K562 (cell line): ENCODE measurements at regions not wholly inside any gene's neighbourhood (a gene's known extent, or its start where the extent isn't known, plus 50 kb on each side); places are given as distances from the start of the nearest gene placed in this dataset.

Experiments
- BCOR ChIP-seq: fragments of 450-650 bp; IDR thresholded peaks from 2 replicates; pipeline ENCODE4 v1.6.1; 2016
- NCOR1 ChIP-seq: fragments of 450-650 bp; IDR thresholded peaks from 2 replicates; pipeline ENCODE4 v1.6.1; 2016; ENCODE audit warnings: mild to moderate bottlenecking, moderate library complexity
- NFE2L1 ChIP-seq: fragments of 450-650 bp; IDR thresholded peaks from 2 replicates; pipeline ENCODE4 v1.6.1; 2016; ENCODE audit warnings: missing genetic modification characterization, low read depth, mild to moderate bottlenecking, missing compliant biosample characterization, moderate library complexity, borderline replicate concordance
- NFYB ChIP-seq: IDR thresholded peaks from 2 replicates; pipeline ENCODE4 v1.6.1; 2011; ENCODE audit warnings: mild to moderate bottlenecking, moderate library complexity; ENCODE audit not compliant: insufficient read length; ENCODE audit errors: extremely low read depth
- PBX2 ChIP-seq, 2 experiments: IDR thresholded peaks in 1 of 2; conservative IDR thresholded peaks in 1 of 2; 2 replicates each; pipeline ENCODE4 v1.6.1; 2016; ENCODE audit warnings: low read depth in 2 of 2, mild to moderate bottlenecking in 1 of 2, missing compliant biosample characterization in 1 of 2, missing genetic modification characterization in 1 of 2, moderate library complexity in 1 of 2
- SAFB ChIP-seq: fragments of 200-400 bp; formaldehyde crosslinking; IDR thresholded peaks from 2 replicates; pipeline ENCODE4 v1.6.1; 2017; ENCODE audit warnings: low read depth, low read length, borderline replicate concordance
- ZNF311 ChIP-seq: fragments of 250-450 bp; sonication (Bioruptor Pico); IDR thresholded peaks from 2 replicates; pipeline ENCODE4 v1.4.0; 2020; ENCODE audit warnings: mild to moderate bottlenecking, moderate library complexity
- ZNF696 ChIP-seq: fragments of 250-450 bp; sonication (Bioruptor Pico); conservative IDR thresholded peaks from 2 replicates; pipeline ENCODE4 v1.4.0; 2020; ENCODE audit warnings: mild to moderate bottlenecking, moderate library complexity
- TF ChIP-seq, protein P1 (sequence below), 2 experiments: fragments of 450-650 bp; conservative IDR thresholded peaks; 2 replicates each; pipeline ENCODE4 v1.6.1; 2017; ENCODE audit warnings: mild to moderate bottlenecking in 2 of 2, moderate library complexity in 2 of 2

GRCh38 chr16:6016530-6017184, 919.1 kb upstream of the EEF2KMT start (continued):
- TF ChIP-seq, protein P1, sequence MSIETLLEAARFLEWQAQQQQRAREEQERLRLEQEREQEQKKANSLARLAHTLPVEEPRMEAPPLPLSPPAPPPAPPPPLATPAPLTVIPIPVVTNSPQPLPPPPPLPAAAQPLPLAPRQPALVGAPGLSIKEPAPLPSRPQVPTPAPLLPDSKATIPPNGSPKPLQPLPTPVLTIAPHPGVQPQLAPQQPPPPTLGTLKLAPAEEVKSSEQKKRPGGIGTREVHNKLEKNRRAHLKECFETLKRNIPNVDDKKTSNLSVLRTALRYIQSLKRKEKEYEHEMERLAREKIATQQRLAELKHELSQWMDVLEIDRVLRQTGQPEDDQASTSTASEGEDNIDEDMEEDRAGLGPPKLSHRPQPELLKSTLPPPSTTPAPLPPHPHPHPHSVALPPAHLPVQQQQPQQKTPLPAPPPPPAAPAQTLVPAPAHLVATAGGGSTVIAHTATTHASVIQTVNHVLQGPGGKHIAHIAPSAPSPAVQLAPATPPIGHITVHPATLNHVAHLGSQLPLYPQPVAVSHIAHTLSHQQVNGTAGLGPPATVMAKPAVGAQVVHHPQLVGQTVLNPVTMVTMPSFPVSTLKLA (conservative IDR thresholded peaks at IDR 0.05) = no peak
- TF ChIP-seq NFYB = no peak
- TF ChIP-seq ZNF696 (CRISPR knock-in tag) = no peak
- TF ChIP-seq BCOR = no peak
- TF ChIP-seq NCOR1 = no peak
- no peak for TF ChIP-seq SAFB
- TF ChIP-seq ZNF311 (CRISPR knock-in tag) = no peak
- no peak for TF ChIP-seq PBX2 (CRISPR knock-in tag; IDR thresholded peaks at IDR 0.05; ENCODE audit: low read depth)
- peak; percentile 68; the same call in 1 of the 2 replicates for TF ChIP-seq PBX2 (tag; conservative IDR thresholded peaks at IDR 0.05; ENCODE audit: low read depth)
- TF ChIP-seq NFE2L1 (tag) = no peak
